Tibial nerve (tissue), 4 donors: ENCODE measurements at regions not wholly inside any gene's neighbourhood (a gene's known extent, or its start where the extent isn't known, plus 50 kb on each side); places are given as distances from the start of the nearest gene placed in this dataset.

ENCODE experiments used
- DNase-seq, 2 donors: peaks; one replicate each; pipeline ENCODE4 v3.0.0-alpha.2; 2019; ENCODE audit warnings: low spot score in 2 of 2
- H3K27ac ChIP-seq, 4 donors: fragments of 200-600 bp; sonication (generic) in 3 of 4; one replicate each; pipeline ENCODE4 v1.5.1; 2017 to 2019; ENCODE audit warnings: mild to moderate bottlenecking in 1 of 4
- H3K27me3 ChIP-seq, 2 donors: fragments of 200-600 bp; sonication (generic) in 1 of 2; one replicate each; pipeline versions ENCODE4 v1.5.1 to v1.6.0; 2017 to 2019
- H3K36me3 ChIP-seq, 3 donors: fragments of 200-600 bp; sonication (generic); one replicate each; pipeline ENCODE4 v1.5.1; 2018 to 2019
- H3K4me1 ChIP-seq, 4 donors: fragments of 200-600 bp; sonication (generic) in 3 of 4; one replicate each; pipeline ENCODE4 v1.5.1; 2017 to 2019
- H3K4me3 ChIP-seq, 4 donors: fragments of 200-600 bp; sonication (generic) in 3 of 4; one replicate each; pipeline ENCODE4 v1.5.1; 2017 to 2019; ENCODE audit warnings: mild to moderate bottlenecking in 1 of 4, moderate library complexity in 1 of 4
- H3K9me3 ChIP-seq, 4 donors: fragments of 200-600 bp; sonication (generic) in 3 of 4; one replicate each; pipeline ENCODE4 v1.5.1; 2017 to 2019
- CTCF ChIP-seq, 5 experiments: fragments of 200-600 bp in 3 of 5; fragments of 450-650 bp in 2 of 5; sonication (generic) in 3 of 5; IDR thresholded peaks; one replicate each; pipeline ENCODE4 v1.5.1; 2016 to 2019; ENCODE audit warnings: antibody characterized with exemption in 5 of 5, mild to moderate bottlenecking in 3 of 5, moderate library complexity in 2 of 5
- EP300 ChIP-seq, 2 donors: sonication (generic); formaldehyde crosslinking; IDR thresholded peaks; one replicate each; pipeline ENCODE4 v1.6.1; 2017; ENCODE audit warnings: antibody characterized with exemption in 2 of 2, mild to moderate bottlenecking in 1 of 2
- POLR2A ChIP-seq, 2 donors: fragments of 450-650 bp; IDR thresholded peaks; one replicate each; pipeline ENCODE4 v1.6.1; 2017; ENCODE audit warnings: antibody characterized with exemption in 2 of 2, mild to moderate bottlenecking in 2 of 2, moderate library complexity in 2 of 2
- WGBS, 2 donors: methylation state at CpG; one replicate each; pipeline ENCODE4 v1.1.5; 2018; 5-methylcytosine and 5-hydroxymethylcytosine counted together

- no peak for DNase-seq
- Histone ChIP-seq H3K9me3 (no peaks in the 10 kb centered on the region), H3K4me1 (peaks cover 0 to 3% (median 0%) of the 10 kb centered on the region in 4 donors), H3K4me3 (no peak overlapping the region), H3K27ac (no peak overlapping the region), H3K27me3 (no peaks in the 10 kb centered on the region), H3K36me3 (no peaks in the 10 kb centered on the region)
- no peak for TF ChIP-seq POLR2A (IDR thresholded peaks at IDR 0.05)
- TF ChIP-seq CTCF (IDR thresholded peaks at IDR 0.05) = no peak
- no peak for TF ChIP-seq EP300 (IDR thresholded peaks at IDR 0.05)
These were observed 206.0 kb upstream of the SPRED2 start for GRCh38 chr2:65638443-65638842.

GRCh38 chr2:65636813-65637483 is 204.5 kb upstream of the SPRED2 start:
- Histone ChIP-seq H3K27ac (no peak overlapping the region), H3K4me3 (no peak overlapping the region), H3K9me3 (no peaks in the 10 kb centered on the region), H3K27me3 (no peaks in the 10 kb centered on the region), H3K4me1 (peaks cover 0 to 3% (median 0%) of the 10 kb centered on the region in 4 donors), H3K36me3 (no peaks in the 10 kb centered on the region)
- DNase-seq = no peak
- TF ChIP-seq POLR2A (IDR thresholded peaks at IDR 0.05) = no peak
- TF ChIP-seq CTCF (IDR thresholded peaks at IDR 0.05) = no peak
- TF ChIP-seq EP300 (IDR thresholded peaks at IDR 0.05) = no peak
- WGBS, 2 donors = 51 to 61% methylated on average over 7 of the region's 7 CpGs

DNA sequence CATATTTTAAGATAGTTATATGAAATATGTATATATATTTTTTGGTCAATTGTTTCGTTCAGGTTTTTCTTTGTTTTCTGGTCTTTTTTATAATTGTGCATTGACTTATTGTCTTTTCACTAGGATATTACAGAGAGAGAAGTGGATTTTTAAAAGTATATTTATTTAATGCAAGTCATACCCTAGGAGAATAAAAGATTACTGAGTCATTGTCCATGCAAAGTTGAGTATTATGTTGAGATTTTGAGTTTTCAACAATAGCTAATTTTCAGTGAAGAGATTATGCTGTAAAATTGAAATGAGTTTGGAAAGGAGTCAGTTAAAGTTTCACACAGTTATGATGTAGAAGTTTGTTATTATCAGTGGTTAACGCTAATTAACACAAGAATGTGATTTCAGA is 203.6 kb upstream of the SPRED2 start:
- Histone ChIP-seq H3K9me3 (no peaks in the 10 kb centered on the region), H3K27me3 (no peaks in the 10 kb centered on the region), H3K36me3 (no peaks in the 10 kb centered on the region), H3K4me3 (no peak overlapping the region), H3K27ac (no peak overlapping the region), H3K4me1 (peaks cover 0 to 3% (median 0%) of the 10 kb centered on the region in 4 donors)
- TF ChIP-seq EP300 (IDR thresholded peaks at IDR 0.05) = no peak
- TF ChIP-seq CTCF (IDR thresholded peaks at IDR 0.05) = no peak
- WGBS, 2 donors = 60 to 72% methylated on average over 2 of the region's 2 CpGs
- no peak for DNase-seq

DNA sequence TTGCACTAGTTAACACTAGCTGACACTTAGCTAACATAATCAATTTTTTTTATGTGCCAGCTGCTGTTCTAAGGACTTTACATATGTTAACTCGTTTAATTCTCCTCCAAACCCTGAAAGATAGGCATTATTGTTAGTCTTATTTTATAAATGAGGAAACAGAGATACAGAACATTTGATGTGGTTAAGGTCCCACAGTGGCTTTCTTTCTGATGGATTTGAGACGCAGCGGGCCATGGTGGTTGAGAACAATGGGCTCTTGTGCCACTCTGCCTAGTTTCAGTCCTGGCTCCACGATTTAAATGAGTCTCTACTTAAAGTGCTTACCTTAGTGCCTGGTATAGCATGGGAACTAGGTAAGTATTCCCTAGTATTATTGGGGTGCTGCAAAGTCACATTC is 201.9 kb upstream of the SPRED2 start:
- H3K27me3 ChIP-seq = no peaks in the 10 kb centered on the region
- DNase-seq = no peak

GRCh38 chr2:65630643-65631042 is 198.2 kb upstream of the SPRED2 start:
- no peaks in the 10 kb centered on the region for H3K4me1 ChIP-seq
- 72 to 76% methylated on average over 3 of the region's 3 CpGs for WGBS, 2 donors
- peaks cover 0 to 3% (median 0%) of the 10 kb centered on the region in 3 donors for H3K36me3 ChIP-seq
- H3K4me3 ChIP-seq = no peak overlapping the region
- H3K9me3 ChIP-seq = peaks cover 0 to 5% (median 0%) of the 10 kb centered on the region in 4 donors
- DNase-seq = no peak
- TF ChIP-seq POLR2A (IDR thresholded peaks at IDR 0.05) (no peak), CTCF (IDR thresholded peaks at IDR 0.05) (no peak), EP300 (IDR thresholded peaks at IDR 0.05) (no peak)
- H3K27ac ChIP-seq = no peak overlapping the region
- H3K27me3 ChIP-seq = no peaks in the 10 kb centered on the region

More for the DNA sequence above, 201.9 kb upstream of the SPRED2 start:
- no peak for TF ChIP-seq EP300 (IDR thresholded peaks at IDR 0.05)
- TF ChIP-seq POLR2A (IDR thresholded peaks at IDR 0.05) = no peak
- TF ChIP-seq CTCF (IDR thresholded peaks at IDR 0.05) = no peak
- H3K4me3 ChIP-seq = no peak overlapping the region
- no peaks in the 10 kb centered on the region for H3K9me3 ChIP-seq
- no peak overlapping the region for H3K27ac ChIP-seq
- no peaks in the 10 kb centered on the region for H3K4me1 ChIP-seq
- H3K36me3 ChIP-seq = no peaks in the 10 kb centered on the region
- 56 to 64% methylated on average over 4 of the region's 4 CpGs for WGBS, 2 donors
